CD4-positive, alpha-beta T cell treated with Interleukin-17A for 4 hours (primary cell): ENCODE measurements at regions not wholly inside any gene's neighbourhood (a gene's known extent, or its start where the extent isn't known, plus 50 kb on each side); places are given as distances from the start of the nearest gene placed in this dataset.
A peak's percentile ranks its signal among the peaks of the same experiment; 100 is the strongest.

ENCODE experiments used
- DNase-seq: peaks from one replicate; pipeline ENCODE4 v3.0.0-alpha.2; 2020; ENCODE audit warnings: mixed read lengths

DNA sequence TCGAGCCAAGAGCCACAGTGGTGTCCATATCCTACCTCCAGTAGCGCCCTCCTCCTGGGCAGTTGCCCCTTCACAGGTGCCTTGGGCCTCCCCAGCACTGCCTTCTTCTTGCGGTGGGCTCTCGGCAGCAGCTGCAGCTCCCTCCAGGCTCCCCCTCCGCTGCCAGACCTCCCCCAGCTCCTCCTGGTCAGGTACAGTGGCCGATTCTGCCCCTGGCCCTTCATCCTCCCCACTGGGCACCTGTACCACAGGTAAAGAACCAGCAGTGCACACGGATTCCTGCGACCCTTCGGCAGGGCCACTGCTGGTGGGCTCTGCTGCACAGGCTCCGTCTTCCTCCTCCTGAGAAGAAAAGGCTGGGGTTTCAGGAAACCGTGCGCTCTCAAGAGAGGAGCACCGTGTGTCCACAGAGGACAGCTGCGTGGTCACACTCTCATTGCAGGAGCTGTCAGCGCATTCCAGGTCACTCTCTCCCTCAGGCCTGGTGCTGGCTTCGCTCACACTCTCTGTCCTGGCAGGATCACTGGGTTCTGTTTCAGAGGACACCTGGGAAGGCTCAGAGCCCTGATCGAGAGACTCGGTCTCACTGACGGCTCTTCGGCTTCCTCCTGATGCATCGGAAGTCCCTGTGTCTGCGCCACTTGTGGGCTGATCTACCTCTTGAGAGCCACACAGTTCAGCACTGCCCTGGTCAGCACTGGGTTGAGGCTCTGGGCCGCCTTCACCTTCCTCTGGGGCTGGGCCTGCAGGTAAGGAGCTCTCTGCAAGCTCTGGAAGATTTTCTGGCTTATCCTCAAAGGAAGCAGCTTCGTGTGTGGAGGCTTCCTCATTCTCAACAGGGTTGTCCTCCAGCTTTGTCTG is 147.4 kb upstream of the STK17B start:
- no peak for DNase-seq

DNA sequence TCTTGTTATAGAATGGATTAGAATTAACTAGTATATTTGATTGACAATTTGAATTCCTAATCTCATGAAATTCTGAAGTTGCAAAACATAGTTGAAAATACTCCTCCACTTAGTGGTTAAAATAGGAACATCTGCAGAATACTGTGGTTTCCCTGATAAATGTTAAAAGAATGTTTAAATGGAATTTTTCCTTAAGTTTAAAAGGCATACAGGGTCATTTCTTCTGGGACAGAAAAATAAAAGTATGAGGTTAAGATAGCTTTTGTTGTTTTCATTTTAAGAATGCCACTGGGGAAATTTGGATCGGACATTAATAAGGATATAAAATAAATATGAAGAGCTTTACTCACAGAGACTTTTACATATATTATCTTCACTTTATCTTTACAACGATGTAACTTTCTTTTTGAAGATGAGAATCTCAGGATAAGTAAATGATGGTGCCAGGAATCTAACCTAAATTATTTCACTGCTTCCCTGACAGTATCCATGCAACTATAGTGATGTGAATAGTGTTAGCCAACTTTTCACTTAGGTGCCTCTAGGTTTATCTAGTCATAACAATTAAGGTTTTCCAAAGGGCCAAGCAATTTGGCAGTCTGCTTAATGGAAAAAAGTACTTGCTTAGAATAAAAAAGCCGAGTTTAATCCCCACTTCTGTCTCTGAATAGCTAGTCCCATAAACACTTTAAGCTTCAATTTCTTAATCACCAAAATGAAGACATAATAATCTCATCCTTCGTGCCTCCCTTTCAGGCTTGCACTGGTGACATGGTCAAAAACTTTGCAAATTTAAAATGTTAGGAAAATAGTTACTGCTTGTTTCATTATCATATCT is 151.8 kb upstream of the STK17B start:
- DNase-seq: no peak

DNA sequence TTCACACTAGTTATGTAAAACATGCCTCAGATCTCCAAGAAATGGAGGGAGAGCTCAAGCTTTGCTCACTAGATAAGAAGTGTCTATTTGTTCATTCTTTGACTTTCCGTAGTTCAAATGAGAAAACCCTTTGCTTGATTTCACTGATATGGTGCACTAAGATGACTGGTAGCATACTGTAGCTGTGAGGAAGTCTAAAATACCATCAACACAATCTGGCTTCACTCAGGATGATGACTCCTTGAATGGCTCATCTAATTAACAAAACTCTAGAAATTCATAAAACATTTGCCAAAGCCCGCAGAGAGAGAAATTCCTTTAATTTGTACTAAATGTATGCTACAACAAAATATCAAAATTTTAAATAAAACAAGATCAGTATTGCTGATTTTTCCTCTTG is 152.8 kb upstream of the STK17B start:
- no peak for DNase-seq

DNA sequence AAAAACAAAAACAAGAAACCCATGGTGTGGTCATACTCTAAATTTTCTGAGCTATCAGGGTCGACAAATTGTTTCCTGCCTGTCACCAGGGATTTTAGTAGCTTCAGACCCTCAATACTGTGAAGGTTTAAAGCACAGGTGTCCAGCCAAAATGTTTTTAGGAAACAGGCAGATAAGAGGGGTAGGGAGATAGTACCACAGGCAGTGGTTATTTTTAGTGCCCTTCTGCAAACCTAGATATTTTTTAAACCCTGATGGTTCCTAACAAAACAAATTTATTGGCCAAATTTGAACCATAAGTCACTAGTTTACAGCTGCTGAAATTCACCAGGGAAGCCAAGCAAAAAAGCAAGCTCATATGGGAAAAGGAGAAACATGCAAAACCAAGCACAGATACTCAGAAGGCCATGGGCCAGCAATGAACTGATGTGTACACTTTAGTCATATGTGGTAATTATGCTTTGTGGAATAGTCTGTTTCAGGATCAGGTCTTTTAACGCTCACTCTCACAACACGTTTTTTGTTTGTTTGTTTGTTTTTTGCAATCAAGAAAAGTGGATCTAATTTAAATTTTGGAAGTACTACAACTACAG is 156.8 kb upstream of the STK17B start:
- no peak for DNase-seq

DNA sequence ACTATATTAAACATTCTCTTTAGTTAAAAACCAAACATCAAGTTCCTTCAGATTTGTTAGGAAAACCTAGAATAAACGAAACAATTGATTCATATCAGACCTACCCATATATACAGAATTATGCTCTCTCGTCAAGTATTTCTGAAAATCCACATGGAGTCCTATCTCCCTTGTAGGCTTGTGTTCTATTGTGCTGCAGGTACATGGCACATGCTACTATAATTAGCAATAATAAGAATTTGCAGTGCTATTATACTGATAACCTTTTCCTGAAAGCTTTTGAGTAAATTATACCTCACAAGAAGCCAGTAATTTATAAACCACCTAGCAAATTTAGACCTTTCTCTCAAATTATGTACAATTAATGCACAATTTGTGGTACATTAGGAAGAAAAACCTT is 158.6 kb upstream of the STK17B start:
- DNase-seq: no peak

DNA sequence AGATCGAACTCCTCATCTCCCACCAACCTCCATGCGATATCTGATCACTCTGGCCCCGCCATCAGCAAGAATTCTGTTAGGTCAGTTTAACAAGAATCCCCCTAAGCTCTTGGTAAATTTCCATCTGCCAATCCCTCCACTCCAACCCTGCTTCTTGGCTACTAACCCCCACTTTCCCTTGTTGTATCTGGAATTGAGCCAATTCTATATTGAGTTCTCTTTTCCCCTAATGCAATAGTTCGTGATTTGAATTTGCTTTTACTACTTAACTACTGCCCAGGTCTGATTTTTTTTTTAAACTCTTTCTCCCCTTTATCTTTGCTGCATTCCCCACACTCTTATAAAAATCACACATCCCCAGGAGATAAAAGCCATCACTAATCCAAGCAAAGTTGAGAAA is 159.3 kb upstream of the STK17B start:
- no peak for DNase-seq

DNA sequence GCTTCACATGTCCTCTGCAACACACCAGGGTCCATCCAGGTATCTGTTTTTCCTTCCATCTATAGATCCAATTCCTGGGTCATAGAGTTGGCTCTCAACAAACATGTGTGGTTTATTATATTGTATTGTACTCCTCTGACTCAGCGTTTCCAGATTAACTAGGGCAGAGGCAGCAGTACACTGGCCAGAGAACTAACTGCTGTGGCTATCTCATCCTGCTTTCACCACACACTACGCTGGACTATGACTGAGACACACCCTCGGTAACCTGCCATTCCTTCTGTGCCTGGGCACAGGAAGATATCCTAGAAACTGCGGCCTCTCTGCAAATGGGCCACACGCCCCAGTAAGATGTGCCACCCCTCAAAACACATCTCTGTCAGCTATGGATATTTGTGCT is 159.8 kb upstream of the STK17B start:
- DNase-seq: no peak

DNA sequence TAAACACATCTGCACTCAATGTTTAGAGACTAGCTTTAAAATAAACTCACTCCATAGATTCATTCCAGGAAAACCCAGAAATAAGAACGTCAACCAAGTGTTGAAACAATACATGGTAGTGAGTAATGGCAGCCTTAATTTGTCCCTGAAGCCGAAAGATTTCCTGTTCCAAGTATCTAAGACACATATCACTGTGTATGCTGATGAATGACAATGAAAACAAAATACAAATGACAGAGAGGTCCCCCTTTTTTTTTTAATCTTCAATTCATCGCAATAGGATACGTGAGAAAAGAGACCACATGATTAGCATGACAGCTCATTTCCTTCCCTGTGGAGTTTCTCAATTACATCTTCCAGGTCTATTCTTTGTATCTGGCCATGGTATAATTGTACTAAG is 160.5 kb upstream of the STK17B start:
- DNase-seq: no peak

DNA sequence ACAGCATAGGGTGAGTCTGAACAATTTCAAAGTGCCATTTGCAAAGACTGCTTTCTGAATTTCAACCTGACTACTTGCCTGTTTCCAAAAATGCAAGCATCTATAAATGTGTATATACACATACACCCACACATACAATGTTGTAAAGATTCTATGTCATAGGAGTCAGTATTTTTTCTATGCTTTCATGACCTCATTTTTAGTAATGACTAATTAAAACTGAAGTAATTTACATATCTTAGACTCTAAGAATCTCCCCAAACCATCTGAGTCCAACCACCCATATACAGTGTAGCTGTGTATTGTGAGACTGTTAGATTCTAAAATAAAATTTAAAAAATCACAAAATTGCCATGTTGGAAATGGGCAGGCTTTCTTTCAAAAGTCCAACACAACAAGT is 162.0 kb upstream of the STK17B start:
- no peak for DNase-seq

DNA sequence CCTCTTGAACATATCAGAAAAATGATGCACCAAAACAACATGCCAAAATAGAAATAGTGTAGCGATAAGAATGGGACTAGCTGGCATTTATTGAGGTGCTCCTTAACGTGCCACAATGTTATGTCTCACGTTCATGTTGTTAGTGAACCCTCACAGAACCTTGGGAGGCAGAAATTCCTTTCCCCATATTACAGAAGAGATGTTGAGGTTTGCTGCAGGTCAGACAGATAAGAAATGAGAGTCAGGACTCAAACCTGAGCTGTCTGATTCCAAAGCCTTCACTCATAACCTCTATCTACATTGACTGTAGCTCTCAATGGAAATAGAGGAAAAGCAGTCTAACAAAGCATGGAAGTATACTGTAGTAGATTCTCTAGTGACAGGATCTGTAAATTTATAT is 163.3 kb upstream of the STK17B start:
- no peak for DNase-seq

DNA sequence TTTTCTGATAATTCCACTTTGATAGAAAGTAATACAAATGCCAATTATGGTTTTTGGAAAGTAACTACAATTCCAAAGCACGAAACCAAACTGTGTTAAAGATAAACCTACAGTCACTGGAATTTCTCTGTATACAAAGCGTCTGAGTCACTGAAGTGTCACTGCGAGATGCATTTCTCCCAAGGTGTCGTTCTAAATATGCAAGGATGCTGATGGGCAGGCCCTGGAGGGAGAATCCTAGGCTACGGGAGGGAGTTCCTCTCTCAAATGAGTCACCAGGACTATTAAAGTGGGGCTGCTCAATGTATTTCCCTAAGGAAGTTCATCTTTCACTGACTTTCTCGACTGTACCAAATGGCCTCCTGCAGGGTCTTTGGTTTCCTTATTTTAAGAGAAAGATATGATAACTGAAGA is 163.8 kb upstream of the STK17B start:
- DNase-seq: no peak

DNA sequence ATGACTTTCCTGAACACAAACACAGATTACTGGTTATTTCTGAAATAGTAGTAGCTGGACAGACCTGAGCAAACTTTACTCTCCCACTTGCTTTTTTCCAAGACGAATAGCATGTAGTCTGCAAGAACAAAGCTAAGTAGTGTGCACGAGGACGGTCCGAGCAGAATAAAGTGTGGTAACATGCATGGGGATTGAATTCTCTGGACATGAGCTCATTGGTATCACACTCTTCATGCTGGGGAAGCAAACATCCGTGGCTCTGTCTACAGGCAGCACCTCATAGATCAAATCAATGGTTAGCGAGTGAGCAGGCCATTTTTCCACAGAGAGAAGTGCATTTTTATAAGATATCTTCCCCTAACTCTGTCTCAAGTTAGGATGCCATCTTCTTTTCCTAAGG is 164.8 kb upstream of the STK17B start:
- DNase-seq: no peak

DNA sequence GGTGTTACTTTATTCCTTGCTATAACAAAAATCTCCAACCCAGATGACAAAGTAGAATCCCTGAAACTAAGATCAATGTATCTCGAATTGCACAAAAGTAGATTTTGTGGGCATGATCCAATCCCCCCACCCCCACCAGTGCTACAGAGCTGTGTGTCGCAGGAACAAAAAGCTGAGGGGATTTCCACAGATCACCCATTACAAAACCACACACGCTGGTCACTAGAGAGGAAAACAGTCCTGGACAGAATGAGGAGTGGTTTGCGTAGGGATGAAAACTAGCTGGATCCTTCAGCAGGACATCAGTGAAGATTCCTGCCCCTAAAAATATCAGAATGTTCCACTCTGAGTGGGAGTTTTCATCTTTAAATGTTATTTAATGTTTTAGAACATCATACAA is 165.3 kb upstream of the STK17B start:
- DNase-seq: no peak

DNA sequence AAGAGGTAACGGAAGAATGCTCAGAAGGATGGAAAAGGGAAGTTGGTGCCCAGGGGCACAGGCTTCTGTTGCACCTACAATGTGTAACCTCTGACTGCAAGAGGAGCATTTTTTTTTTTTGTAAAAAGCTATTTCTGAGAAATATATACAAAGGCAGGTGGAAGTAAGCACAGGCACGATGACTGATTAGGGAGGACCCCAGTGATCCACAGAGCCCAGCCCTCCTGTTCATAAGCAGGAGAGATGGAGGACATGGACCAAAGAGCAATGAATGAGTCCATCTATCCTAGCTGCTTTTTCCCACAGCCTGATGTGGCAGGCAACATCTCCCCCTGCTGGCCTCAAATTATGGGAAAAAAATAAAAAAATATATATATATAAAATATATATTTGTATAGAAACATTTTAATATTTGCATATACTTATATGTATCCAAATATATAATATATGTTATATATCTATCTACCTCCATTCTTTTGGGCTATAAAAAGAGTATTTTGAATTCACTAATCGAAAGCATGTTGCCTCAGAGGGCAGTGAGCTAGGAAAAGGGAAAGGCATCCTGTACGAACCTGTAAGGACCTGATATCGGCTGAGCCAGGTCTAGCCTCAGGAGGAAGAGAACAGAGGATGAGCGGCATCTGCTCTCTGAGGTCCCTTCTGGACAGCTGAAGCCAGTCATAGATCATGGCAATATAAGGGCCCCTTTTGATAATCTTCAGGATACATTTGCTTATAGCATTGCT is 166.0 kb upstream of the STK17B start:
- DNase-seq: peak; percentile 36

DNA sequence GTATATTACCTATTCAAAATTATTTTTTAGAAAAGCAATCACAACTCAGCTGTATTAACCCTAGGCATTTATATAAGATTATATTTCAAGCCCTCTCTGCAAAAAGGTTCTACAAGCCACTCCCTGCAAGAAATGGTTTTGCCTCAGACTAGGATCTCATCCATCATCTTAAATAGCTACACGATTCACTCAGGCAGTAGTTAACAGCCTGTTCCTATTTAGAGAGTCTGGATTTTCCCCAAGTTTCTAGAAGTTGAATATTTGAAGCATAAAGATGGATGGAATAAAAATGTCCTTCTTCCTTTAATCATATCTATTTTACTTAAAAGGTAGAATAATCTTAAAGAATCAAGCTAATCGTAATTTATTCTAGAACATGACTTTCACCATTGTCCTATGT is 167.1 kb upstream of the STK17B start:
- DNase-seq: no peak

DNA sequence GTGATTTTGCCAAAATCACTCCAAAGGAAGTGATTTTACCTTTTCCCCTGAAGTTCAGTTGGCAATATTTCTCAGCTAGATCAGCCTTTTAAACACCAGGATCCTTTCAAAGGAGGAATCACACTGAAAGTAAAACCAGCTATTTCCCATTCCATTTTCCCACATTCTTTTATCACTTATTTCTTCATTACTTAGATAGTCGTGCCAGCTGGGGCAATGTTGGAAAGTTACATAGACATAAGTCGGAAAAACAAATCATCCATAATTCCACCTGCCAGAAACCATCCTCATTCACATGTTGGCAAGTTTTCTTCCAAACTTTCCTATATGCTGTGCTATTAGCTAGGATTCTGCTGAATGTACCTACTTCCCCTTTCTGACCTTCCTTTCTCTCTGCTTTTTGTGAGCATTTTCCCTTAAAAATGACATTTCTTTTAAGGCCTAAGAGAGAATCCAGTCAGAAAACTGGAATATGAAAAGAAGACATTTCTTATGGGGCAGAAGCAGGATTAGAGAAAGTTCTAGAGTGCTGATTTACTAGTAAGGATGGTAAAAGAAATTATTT is 170.0 kb upstream of the STK17B start:
- no peak for DNase-seq

DNA sequence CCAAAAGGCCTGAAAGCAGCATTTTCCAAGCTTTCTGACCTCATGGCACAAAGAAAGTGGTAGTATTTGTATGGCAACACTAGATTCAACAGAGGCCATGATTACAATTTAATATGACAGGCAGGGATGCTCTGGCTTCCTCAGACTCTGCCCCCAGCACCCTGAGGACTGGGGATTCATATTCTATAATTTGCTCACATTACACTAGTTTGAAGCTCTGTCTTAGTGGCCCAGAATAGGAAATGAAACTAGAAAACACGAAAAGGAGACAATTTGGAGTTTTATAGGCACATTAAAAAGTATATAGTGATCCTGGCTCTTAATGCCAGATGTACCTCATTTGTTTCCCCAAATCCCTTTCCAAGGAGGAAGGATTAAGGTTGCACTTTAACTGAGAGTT is 173.0 kb upstream of the STK17B start:
- DNase-seq: no peak

DNA sequence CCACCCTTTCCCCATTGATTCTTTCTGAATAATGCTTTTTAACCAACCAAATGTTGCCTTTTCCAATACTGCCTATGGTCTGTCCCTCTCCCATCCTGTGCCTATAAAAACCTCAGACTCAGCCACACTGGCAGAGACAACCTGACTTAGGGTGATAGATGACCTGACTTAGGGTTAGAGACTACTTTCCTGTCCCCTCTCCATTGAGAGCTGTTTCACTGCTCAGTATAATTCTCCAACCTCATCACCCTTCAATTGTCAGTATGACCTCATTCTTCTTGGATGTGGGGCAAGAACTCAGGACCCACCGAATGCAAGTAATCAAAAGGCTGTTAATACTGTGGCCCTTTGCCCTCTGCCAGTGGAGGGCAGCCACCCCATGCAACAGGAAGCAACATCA is 182.3 kb upstream of the STK17B start:
- DNase-seq: no peak

DNA sequence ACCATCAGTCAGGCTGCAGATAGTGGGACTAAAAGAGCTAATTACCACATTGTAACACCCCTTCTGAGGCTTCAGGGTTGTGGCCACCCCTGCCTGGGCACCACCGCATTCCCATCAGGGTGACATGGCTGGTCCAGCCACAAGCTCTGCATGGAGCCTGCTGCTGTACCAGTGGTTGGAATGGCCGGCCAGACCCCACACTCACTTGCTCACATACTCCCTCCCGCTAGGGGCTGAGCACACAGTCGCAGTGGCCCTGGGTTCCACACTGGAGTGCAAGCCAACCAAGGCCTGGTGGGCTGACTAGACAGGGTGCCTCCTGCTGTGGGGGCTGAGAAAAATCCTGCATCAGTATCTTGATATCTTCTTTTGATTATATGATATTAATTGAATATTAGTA is 182.8 kb upstream of the STK17B start:
- no peak for DNase-seq

DNA sequence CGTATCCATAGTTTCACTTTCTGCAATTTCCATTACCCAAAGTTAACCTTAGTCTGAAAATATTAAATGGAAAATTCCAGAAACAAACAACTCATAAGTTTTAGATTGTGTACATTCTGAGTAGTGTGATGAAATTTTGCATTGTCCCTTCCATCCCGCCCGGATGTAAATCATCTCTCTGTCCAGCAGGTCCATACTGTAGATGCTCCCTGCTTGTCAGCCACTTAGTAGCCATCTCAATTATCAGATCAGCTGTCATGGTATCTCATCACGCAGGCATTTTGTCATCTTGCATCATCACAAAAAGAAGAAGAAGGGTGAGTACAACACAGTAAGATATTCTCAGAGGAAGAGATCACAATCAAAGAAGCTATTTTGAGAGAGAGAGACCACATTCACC is 185.0 kb upstream of the STK17B start:
- no peak for DNase-seq

DNA sequence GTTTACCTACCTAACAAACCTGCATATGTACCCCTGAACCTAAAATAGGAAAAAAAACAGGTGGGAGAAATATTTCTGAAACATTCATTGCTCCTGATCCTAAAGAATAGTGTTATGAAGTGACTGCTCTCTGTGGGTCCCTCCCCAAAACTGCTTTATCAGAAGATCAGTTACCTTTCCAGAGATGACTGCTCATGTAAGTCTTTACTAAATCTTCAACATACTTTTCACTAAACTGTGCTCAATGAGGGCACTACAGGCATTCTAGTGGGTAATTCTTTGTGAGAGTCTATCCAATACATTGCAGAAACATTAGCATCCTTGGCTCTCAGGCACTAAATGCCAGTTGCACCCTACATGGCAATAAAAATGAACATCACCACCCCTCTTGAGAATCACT is 189.3 kb upstream of the STK17B start:
- no peak for DNase-seq

DNA sequence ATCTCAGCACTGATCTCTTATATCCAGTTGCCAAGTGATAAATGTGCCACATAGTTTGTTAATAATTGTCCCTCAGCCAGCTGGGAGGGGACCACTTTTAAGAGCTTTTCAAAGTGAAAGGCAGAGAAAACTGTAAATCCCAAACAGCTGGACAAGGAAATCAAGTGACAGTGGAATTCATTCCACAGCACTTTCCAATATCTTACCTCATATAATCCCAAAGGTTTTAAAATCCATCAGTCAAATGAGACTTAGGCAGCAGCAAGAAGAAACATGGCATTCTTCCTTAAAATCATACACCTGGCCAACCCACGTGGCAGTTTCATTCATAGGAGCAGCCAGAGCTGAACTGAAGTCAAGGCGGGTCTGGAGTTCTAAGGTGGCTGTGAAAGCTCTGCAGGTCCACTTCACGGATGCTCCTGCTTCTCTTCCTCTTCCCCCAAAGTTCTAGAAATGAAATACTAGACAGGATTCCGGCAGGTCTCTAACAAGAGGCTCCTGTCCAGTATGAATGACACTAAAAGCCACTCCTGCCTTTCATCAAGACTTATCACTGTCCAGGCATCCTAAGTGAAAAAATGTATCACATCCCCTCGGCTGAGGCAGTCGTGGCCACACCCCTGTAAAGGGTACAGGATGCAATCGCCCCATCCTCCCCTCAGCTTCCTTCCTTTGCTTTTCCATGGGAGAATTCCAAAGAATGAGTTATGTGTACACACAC is 190.4 kb upstream of the STK17B start:
- DNase-seq: no peak
